ENCODE measurements at regions not wholly inside any gene's neighbourhood (a gene's known extent, or its start where the extent isn't known, plus 50 kb on each side); places are given as distances from the start of the nearest gene placed in this dataset.

- TF ChIP-seq FOS (IDR thresholded peaks at IDR 0.05; ENCODE audit: borderline replicate concordance, insufficient read depth, low read length) = no peak
- no peak for TF ChIP-seq JUN (IDR thresholded peaks at IDR 0.05; ENCODE audit: borderline replicate concordance, insufficient read depth, insufficient read length, low read depth)
- TF ChIP-seq CTCF (IDR thresholded peaks at IDR 0.05; ENCODE audit: extremely low read depth in 1 of 2, insufficient read depth in 1 of 2, low read depth in 1 of 2, low read length in 2 of 2) = no peak
- no peak for TF ChIP-seq GATA2 (IDR thresholded peaks at IDR 0.05; ENCODE audit: insufficient read depth, insufficient read length, low read depth, low read length)
- TF ChIP-seq MYC (IDR thresholded peaks at IDR 0.05; ENCODE audit: low read depth, low read length) = no peak
- TF ChIP-seq POLR2A (IDR thresholded peaks at IDR 0.05; ENCODE audit: low read depth, low read length) = no peak
- TF ChIP-seq MAX (IDR thresholded peaks at IDR 0.05; ENCODE audit: insufficient read depth, insufficient read length) = no peak
- no peak for TF ChIP-seq EZH2 (IDR thresholded peaks at IDR 0.05; ENCODE audit: borderline replicate concordance, low read depth, low read length, severe bottlenecking)
- no peak for TF ChIP-seq POLR2AphosphoS5 (IDR thresholded peaks at IDR 0.05; ENCODE audit: insufficient read depth, low read depth, low read length)
- no peak overlapping the region for H3K27ac ChIP-seq (ENCODE audit: insufficient read depth, low read depth, low read length)
- H4K20me1 ChIP-seq (replicated peaks; ENCODE audit: control insufficient read depth, extremely low read depth, insufficient read depth, low read length) = no peaks in the 10 kb centered on the region
- intact Hi-C loops (cut with micrococcal nuclease) (no loop called here), dilution Hi-C loops (cut with MboI; ENCODE audit: extremely low pct_ligation_motif_present, low sequenced_read_pairs) (no loop called here)
- ChIA-PET CTCF (no interaction called here), POLR2A (no interaction called here)
- no peak overlapping the region for H3K9ac ChIP-seq (replicated peaks; ENCODE audit: extremely low read depth, insufficient read depth, low read length)
- H3K9me1 ChIP-seq (replicated peaks; ENCODE audit: control insufficient read depth, extremely low read depth, insufficient read depth, low read length) = no peaks in the 10 kb centered on the region
- H3K9me3 ChIP-seq (replicated peaks; ENCODE audit: control insufficient read depth, insufficient read depth, low read length) = no peaks in the 10 kb centered on the region
- no peak overlapping the region for H3K4me2 ChIP-seq (ENCODE audit: insufficient read depth, low read length)
- no TSS peak for BruUV-seq (replicated peaks)
- H3K4me1 ChIP-seq (ENCODE audit: control insufficient read depth, extremely low read depth, insufficient read depth, low read length) = no peaks in the 10 kb centered on the region
- no peak overlapping the region for H3K4me3 ChIP-seq (replicated peaks in 1 of 3; ENCODE audit: insufficient read depth in 1 of 3, low read depth in 1 of 3, low read length in 3 of 3)
- no peaks in the 10 kb centered on the region for H3K79me2 ChIP-seq (ENCODE audit: control insufficient read depth, insufficient read depth, low read length)
- no peak for DNase-seq (ENCODE audit: low read depth, low spot score)
- H2AFZ ChIP-seq (ENCODE audit: low read depth, low read length) = no peak overlapping the region
- no peaks in the 10 kb centered on the region for H3K36me3 ChIP-seq (ENCODE audit: control insufficient read depth in 2 of 2, extremely low read depth in 1 of 2, insufficient read depth in 2 of 2, low read length in 2 of 2)
- no peaks in the 10 kb centered on the region for H3K27me3 ChIP-seq (ENCODE audit: control insufficient read depth in 2 of 2, insufficient read depth in 2 of 2, low read length in 2 of 2)
- no peak for FAIRE-seq
Observed at GRCh38 chrX:80331285-80331684, 89.0 kb upstream of the TENT5D start.
